Nucleus accumbens (tissue), 56 donors: ENCODE measurements at regions not wholly inside any gene's neighbourhood (a gene's known extent, or its start where the extent isn't known, plus 50 kb on each side); places are given as distances from the start of the nearest gene placed in this dataset.

ENCODE experiments used
- DNase-seq, 56 donors: peaks; one replicate each; lab custom pipeline; 2025; lab: John Stamatoyannopoulos, UW

DNA sequence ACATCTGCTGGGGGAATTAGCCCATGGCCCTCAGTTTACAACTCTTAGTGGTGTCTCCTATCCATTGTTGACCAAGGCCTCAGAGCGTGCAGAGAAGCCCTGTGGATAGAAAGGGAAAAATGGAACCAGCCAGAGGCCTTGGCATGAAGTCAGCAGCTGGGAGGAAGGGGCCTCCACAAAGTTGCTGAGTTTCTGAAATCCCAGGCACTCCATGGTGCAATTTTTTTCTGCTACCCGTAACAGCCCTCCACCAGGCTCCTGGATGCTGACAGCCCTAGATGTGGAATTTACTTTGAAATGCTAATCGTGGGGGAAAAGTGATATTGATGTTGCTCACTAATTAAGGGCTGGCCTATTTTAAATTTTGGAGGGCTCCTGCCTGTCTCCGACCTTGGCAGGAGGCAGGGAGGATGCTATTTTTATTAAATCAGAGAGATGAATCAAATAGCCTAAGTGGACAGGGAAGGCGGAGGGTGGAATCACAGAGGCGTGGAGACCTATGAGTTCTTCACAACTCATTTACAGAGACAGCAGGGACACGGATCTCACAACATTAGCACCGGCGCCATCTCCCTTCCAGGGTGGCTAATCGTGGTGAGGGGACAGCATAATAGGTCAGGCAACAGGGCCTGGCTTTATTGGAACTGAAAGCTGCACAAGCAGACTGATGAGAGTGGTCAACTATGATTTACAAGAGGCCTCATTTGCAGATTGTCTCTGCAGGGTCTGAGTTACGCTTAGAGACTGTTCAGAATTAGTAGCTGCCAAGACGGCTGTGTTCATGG lies 99.8 kb upstream of the WSCD2 start:
- DNase-seq, result no peak

DNA sequence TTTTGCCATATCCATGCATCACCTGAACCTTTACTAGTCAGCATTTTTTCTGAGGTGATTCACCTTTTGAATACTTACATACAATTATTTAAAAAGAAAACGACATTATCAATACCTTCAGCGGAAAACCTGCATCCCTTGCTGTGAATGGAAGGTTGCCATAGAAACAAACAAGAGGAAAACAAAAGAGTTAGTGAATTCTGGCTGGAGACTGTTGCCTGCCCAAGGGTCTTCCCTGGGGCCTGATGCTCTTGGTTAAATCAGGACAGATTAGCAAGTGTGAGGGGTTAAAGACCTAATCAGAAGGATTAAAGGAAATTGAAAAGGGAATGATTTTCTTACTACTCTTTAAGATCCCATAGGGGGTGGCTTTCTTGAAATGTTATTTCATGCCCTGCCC lies 96.0 kb upstream of the WSCD2 start:
- DNase-seq, result no peak

DNA sequence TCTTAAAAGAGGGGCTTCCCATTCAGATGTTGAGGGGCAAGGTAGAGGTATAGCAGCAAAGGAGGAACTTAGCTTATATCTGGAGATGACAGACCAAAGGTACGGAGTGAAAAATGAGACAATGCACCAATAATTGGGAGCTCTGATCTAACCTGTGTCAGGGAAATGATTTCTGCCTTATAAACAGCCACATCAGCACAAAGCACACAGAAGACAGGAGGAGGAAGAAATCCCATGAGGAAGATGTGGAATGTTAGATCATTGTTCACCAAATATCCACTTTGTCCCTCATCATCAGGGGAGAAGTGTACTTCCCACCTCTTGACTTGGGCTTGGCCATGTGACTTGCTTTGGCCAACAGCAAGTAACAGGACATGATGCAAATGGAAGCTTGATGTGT lies 93.7 kb upstream of the WSCD2 start:
- DNase-seq, result no peak

DNA sequence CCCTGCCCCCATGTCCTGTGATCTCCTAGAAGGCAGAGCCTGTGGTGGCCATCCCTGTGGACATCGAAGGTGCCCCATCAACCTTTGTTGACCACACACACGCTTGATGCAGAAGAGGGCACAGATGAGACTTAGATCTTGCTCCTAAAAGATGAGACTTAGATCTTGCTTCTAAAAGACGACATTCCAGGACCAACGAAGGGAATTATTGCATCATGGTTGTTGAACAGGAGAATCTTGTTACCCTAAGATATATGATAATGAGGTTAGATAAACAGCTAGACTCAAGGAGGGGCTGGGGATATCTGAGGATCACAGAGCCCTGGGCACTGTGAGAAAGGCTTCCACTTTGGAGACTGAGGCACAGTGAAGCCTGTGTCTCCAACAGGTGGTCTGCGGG lies 91.1 kb upstream of the WSCD2 start:
- DNase-seq, result no peak

DNA sequence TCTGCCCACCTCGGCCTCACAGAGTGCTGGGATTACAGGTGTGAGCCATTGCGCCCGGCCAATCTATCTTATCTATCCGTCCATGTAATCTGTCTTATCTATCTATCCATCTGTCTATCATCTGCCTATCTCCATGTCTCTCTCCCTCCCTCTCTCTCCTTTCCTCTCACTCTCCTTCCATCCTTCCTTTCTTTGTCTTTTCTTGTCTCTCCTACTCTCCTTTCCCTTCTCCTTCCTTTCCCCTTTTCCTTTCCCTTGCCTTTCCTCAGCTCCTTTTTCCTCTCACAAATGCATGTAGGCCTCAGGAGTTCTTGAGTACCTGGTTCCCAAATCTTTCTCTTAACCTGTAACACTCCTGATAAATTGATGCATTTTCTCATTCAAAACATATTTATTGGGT lies 89.3 kb upstream of the WSCD2 start:
- no peak for DNase-seq

DNA sequence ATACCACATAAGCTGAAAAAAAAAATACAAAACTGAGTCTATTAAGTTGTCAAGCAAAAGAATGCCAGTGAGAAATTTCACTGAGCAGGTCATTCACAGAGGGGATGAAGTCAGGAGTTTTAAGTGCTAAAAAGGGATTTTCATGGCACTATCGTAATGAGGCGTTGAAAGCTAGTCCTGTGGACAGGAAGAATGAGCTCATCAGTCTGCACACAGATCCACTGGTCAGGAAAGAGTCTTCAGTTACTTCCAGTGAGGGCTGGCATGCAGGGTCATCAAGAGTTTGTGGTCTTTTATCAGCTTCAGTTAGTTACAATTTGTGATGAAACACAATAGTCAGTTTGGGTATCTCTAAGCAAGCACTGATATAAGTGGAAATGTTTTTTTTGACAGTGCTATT lies 88.1 kb upstream of the WSCD2 start:
- no peak for DNase-seq

DNA sequence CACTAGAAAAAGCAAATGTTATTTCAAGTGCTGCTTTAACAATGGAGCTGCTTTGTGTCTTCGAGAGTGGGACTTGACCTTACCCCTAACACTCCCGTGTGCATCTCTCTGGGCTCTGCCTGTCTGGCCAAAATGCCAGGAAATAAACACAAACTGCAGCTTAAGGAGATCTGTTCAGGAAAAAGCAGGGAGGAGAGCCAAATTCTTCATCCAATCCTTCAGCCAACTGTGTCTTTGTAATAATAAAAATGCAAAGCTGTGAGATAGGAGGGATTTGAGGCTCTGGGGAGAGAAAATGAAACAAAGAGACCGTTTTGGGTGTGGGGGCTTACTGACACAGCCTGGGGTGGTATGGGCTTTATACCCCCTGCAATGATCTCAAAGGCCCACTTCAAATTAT lies 85.8 kb upstream of the WSCD2 start:
- no peak for DNase-seq

DNA sequence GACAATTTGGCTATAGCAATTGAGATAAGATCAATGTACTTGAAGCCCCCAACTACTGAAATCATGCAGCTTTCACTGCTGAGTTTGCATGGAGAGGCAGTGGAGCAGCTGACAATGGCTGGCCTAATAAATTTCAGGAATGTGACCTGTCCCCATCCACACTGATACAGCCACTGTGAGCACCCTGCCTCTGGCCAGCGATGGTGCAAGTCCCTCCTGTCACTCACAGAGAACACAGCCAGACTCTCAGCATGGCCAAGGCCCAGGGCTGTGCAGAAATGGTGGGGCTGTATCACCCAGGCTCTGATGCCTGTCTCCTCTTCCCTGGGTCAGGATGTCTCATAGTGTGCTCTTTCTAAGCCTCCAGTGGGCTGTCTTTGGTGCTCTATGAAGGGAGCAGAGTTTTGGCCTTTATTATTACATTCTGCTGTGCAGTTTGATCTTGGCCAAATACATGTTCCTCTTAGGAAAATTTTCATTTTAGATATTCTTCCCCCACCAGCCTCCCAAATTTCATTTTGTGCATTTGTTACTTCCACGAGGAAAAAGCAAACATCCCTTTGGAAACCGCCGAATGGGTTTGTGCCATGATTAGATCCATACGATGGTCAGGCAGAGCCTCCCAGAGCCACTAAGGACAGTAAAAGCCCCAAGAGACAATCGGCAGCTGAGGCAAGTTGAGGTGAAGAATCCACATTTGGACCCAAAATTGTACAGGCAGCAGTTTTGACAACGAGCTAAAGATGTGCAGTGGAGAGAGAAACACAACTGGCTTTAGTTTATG lies 85.1 kb upstream of the WSCD2 start:
- DNase-seq, result no peak

DNA sequence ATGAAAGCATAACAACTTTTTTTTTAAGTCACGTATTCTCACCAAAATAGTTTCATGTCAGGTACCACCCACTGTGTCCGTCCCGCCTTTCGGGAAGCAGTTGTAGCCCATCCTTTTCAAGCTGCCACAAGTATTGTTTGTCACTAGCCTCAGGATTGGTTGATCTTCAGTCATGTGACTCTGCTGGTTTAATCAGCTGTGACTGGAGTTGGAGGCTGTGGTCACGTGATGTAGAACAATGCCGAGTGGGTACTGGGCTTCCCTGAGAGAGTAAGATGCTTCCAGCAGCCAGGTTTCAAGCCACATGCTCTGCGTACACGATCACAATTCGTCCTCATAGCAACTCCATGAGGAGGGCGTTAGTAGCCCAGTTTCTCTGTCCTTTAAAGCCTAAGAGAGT lies 83.0 kb upstream of the WSCD2 start:
- DNase-seq, result no peak

DNA sequence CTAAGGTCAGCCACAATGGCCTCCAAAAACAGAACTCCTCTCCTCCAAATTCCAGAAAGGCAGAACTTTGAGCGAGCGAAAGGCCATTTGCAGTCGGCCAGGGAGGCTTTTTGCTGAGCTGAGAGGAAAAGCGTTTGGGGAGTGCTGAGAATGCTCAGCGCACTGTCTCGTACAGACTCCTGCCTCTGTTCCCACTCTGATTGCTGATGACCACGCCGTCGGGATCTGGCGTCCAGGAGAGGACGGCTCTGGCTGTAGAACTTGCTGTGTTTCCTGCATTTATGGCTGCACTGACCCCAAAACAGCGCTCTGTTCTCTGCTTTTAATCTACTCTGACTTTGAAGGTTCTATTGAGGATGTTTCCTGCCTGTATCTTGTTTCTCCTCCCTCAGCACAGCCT lies 82.4 kb upstream of the WSCD2 start:
- no peak for DNase-seq

DNA sequence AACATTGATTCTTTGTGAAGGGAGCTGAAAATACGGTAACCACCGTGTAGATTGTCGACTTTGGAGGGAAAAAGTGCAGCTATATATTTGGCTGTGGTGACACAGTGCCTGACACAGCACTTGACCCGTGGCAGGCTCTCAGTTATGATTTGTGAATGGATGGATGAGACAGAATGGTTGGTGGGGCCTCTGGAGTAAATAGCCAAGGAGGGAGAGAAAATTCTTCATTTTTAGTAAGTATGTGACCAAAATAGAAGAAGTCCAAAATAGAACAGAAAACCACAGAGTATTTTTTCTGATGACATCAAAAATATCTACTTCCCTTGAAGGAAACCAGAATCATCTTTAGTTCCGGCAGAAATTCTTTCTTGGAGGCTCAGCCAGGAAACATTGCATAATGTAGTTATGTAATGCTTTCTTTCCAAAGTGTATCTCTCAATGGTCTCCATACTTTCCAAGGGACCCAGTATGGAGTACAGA lies 82.0 kb upstream of the WSCD2 start:
- DNase-seq, result no peak

DNA sequence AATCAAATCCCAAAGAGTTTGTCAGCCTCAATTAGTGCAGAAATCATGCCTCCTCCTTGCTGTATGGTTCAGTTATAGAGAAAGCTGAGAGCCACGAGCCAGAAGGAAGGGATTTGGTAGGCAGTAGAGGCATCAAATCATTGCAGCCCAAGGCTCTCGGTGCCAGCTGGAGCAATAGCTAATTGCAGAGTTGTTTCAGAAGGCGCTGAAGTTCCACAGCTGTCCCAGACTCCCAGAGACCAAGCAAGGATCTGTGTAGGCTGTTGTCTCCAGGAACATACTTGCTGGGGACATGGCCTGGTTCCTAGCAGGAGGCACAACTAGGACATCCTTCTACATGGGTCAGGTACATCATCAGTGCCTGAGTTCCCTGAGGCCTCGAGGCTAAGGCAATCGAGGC lies 80.4 kb upstream of the WSCD2 start:
- no peak for DNase-seq

DNA sequence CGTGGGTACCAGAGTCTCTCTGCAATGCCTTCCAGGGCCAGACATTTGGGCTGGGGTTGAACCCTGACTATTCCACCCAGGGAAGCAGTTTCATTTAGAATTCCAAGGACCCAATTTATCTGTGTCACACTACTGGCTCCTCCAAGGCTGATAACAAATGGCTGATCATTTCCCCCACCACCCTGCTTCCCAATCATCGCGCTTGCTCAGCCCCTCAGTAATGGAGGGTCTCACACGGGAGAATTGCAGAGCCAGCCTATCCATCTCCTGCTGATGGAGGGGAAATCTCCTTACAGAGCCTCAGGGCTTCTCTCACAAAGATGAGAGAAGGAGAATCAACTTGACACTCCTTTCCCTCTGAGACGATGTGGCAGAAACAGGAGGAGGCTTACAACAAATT lies 78.4 kb upstream of the WSCD2 start:
- DNase-seq, result no peak

DNA sequence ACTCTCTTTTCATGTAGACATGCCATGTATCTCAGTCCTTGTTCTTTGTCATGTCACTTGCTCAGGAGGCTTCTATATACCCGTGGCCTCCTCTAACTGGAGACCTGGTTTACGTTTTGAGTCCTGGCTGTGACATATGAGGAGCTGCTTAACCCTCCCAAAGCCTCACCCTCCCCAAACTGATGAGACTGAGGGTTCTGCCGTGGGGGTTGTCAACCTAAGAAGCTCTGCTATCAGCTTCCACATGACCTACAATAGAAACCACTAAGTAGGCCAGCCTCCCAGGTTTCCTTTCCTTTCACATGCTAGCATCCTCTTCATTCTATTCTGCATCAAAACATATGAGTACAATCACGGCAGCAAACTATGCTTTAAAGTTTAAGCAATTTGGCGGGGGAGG lies 76.8 kb upstream of the WSCD2 start:
- no peak for DNase-seq

DNA sequence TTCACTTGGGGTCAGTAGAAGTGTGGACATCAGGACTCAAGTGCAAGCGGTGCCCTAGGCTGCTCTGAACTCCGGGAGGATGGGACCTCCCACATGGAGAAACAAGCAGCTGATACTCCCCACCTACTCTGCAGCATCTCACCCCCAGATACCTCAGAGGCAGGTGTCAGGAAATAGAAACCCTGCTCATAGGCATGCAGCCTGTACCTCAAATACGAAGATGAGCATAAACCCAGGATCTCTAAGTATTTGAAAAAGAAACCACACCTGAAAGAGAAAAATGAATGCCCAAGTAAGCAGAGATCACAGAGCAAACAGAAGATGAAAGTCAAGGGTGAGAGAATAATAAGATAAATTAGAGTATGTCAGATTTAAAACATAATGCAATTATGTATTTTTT lies 75.6 kb upstream of the WSCD2 start:
- no peak for DNase-seq

DNA sequence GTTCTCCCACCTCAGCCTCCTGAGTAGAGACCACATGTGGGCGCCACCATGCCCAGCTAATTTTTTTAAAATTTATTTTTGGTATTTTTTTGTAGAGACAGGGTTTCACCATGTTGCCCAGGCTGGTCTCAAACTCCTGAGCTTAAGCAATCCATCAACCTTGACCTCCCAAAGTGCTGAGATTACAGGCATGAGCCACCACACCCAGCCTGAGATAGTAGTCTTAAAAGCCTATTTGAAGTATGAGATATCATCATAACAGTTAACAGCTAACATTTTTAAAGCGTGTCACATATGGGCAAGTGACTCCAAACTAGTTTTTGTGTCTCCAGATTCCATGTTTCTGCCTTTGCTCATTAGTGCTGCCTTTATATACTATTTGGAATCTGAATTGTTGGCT lies 74.6 kb upstream of the WSCD2 start:
- DNase-seq, result no peak

DNA sequence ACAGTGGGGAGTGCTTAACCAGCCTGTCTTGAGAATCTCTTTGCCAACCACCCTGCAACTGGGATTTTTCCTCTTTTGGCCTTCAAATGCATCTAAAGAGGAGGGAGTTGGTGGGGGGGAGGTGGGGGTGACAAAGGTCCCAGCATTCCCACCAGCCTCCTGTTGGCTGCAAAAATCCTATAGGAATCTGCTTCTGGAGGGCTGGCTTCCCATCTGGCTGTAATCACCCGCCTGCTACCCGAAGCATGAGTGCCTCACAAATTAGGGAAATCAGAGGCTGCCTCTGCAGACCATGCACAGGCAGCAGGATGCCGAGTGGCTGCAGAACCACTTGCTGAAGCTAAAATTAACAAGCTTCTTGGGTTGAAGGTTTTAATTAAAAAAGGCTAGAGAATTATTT lies 73.9 kb upstream of the WSCD2 start:
- no peak for DNase-seq

DNA sequence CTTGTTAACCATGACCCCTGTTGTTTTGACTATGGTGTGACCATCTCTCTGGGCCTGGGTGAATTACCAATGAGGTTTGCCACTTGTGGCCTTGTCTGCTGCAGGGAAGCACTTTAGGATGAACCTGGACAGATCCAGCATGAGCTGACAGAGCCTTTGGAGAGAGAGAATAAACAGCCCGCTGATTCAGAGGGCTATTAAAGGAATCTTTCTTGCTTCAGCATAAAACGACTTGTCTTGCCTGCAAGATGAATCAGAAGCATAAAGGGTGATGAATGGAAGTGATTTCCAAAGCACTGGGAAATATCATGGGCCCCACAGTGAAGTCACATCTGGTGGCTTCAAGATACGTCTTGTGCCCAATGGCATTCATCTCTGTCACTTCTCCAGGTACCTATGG lies 69.0 kb upstream of the WSCD2 start:
- DNase-seq, result peak in 4 of 56 donors; percentile 1 to 28 (median 4)

DNA sequence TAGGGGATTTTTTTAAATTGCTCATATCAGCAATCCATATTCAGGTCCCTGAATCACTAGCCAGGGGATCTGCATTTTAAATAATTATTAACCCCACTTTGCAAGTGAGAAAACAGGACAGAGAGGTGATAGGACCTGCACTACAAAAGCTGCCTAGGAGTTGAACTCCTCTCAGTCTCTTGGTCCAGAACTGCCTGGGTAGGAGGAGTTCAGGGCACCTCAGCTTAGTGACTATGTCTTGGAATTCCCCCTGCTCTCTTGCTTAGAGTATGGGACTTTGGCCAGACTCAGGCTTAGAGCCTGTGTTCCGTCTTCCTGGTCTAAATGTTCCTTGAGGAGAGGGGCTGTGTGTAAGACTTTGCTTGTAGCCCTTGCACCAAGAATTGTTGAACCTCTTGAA lies 68.2 kb upstream of the WSCD2 start:
- no peak for DNase-seq

DNA sequence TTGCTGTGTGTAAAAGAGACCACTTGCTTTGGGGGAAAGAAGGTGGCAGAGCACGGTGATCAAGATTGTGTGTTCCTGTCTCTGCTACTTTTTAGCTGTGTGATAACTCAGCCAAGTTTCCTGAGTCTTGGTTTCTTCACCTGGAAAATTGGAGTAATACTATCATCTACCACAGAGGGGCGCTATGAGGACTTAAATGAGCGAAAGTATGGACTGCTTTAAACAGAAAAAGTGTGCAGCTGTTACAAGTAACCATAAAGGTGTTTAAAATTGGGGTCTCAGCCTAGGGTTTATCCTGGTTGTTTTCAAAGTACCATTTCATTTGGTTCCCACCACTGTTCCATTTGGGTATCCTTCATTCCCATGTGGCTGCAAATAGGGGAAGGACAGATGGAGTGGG lies 65.9 kb upstream of the WSCD2 start:
- no peak for DNase-seq

DNA sequence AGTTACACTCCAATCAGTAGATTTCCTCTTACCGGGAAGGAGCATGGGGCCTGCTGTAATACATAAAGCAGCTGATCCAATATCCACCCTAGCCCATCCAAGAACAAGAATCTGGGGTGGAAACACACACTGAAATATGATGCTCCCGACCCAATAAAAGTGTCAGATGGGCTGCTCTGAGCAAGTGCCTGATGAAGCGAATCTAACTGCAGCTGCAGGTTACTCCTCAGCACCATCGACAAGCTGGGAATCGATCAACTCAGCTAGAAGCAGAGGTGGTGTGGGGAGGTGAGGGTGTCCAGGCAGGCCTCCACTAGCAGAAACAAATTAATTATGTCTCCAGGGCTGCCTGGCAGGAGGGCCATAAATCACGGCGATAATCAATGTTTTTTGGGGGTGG lies 64.0 kb upstream of the WSCD2 start:
- no peak for DNase-seq
